GM23248 (cell line): ENCODE measurements at regions not wholly inside any gene's neighbourhood (a gene's known extent, or its start where the extent isn't known, plus 50 kb on each side); places are given as distances from the start of the nearest gene placed in this dataset.
"Not testable (repeated sequence)": the region's sequence is repeated elsewhere in the genome, so short reads cannot be mapped to it uniquely, and the experiment has no call there.

ENCODE experiments used
- EZH2 ChIP-seq: fragments of 200-600 bp; sonication (generic); IDR thresholded peaks from 2 replicates; pipeline ENCODE4 v1.6.1; 2018; ENCODE audit warnings: antibody characterized with exemption, mild to moderate bottlenecking; ENCODE audit not compliant: insufficient read depth, poor library complexity, severe bottlenecking
- EZH2phosphoT487 ChIP-seq: fragments of 200-600 bp; sonication (generic); IDR thresholded peaks from 2 replicates; pipeline ENCODE4 v1.6.1; 2018; ENCODE audit warnings: antibody characterized with exemption, moderate library complexity, mild to moderate bottlenecking, low read depth; ENCODE audit not compliant: insufficient read depth

DNA sequence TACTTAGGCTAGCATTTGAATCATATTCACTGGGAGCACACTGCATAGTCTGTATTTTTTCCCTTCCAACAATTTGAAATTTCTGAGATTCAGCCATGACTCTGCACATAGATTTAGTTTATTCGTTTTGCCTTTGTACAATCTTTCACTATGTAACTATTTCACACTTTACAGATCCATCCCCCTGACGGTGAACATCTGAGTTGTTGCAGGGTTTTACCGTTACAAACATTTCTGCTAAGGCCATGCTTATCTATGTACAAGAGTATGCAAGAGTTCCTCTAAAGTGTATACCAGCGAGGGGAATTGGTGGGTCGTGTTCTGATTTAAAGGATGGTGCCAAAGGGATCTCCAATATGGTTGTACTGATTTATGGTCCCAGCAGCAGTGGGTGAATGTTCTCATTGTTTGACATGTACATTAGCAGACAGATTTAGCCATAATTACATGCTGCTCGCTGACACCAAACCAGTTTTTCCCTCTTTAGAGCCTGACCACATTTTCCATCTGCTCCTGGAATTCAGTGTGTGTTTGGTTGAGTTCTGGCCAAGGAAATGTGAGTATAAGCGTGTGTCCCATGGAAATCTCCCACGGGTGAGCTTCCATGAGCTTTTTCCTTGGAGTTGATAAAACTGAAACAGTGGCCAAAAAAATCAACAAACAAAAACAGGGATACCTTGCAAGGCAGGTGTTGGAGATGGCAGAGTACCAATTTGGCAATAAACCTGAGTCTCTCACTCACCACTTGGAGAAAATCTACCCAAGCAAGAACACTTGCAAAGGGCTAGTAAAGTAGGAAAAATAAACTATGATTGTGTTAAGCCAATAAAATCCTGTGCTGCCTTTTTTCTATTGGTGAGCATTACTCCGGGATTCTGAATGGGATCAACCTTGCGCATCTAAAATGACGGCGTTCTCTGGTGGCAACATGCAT is 149.7 kb upstream of the MXRA5 start:
- TF ChIP-seq EZH2, EZH2phosphoT487: not testable (repeated sequence)
